Endothelial cell of umbilical vein (primary cell): ENCODE measurements at regions not wholly inside any gene's neighbourhood (a gene's known extent, or its start where the extent isn't known, plus 50 kb on each side); places are given as distances from the start of the nearest gene placed in this dataset.

Source experiments
- BruUV-seq: library from RNA; stranded (reverse); fragments of 400-500 nt; replicated peaks from 2 replicates; lab custom pipeline; 2021; lab: Mats Ljungman, UMichigan
- CTCF ChIA-PET: fragments of 300-600, 350-600 bp; sonication (Branson Sonifier 250); formaldehyde crosslinking; loops from one replicate; lab custom pipeline; 2021; ENCODE audit warnings: antibody characterized with exemption, inconsistent platforms; lab: Charles Lee
- POLR2A ChIA-PET: fragments of 300-600, 350-600 bp; sonication (Branson Sonifier 250); formaldehyde crosslinking; loops from one replicate; lab custom pipeline; 2021; ENCODE audit warnings: antibody characterized with exemption, inconsistent platforms; lab: Charles Lee
- DNase-seq: peaks from one replicate; pipeline ENCODE4 v3.0.0-alpha.2; 2011; ENCODE audit warnings: low read depth, low spot score
- FAIRE-seq: peaks from 2 replicates; lab custom pipeline; 2011; peaks lifted over from hg19 to GRCh38; lab: Jason Lieb, UNC
- H2AFZ ChIP-seq: 2 replicates; pipeline ENCODE4 v1.6.0; 2012; ENCODE audit warnings: low read depth, low read length, control low read depth, inconsistent platforms
- H3K27ac ChIP-seq: 2 replicates; pipeline ENCODE4 v1.5.1; 2011; ENCODE audit warnings: low read depth, mild to moderate bottlenecking, control low read depth, low read length, moderate library complexity; ENCODE audit not compliant: insufficient read depth
- H3K27me3 ChIP-seq, 2 experiments: 2 replicates each; pipeline versions ENCODE4 v1.6.0 to v1.6.1; 2011; ENCODE audit warnings: low read length in 2 of 2, mixed read lengths in 1 of 2; ENCODE audit not compliant: control insufficient read depth in 2 of 2, insufficient read depth in 2 of 2
- H3K36me3 ChIP-seq, 2 experiments: 2 replicates in 1 of 2; 3 replicates in 1 of 2; pipeline ENCODE4 v1.5.1; 2011; ENCODE audit warnings: low read length in 2 of 2, mild to moderate bottlenecking in 1 of 2, moderate library complexity in 1 of 2; ENCODE audit not compliant: control insufficient read depth in 2 of 2, insufficient read depth in 2 of 2; ENCODE audit errors: extremely low read depth in 1 of 2
- H3K4me1 ChIP-seq: 3 replicates; pipeline ENCODE4 v1.5.1; 2011; ENCODE audit warnings: mild to moderate bottlenecking, low read length; ENCODE audit not compliant: control insufficient read depth, insufficient read depth; ENCODE audit errors: extremely low read depth
- H3K4me2 ChIP-seq: 2 replicates; pipeline ENCODE4 v1.6.1; 2011; ENCODE audit warnings: low read length, control low read depth, mixed read lengths; ENCODE audit not compliant: insufficient read depth
- H3K4me3 ChIP-seq, 3 experiments: fragments of 200-600 bp in 1 of 3; sonication (generic), shearing (Covaris generic) in 1 of 3; replicated peaks in 1 of 3; 2 replicates each; pipeline ENCODE4 v1.5.1; 2011 to 2016; ENCODE audit warnings: control low read depth in 3 of 3, low read length in 3 of 3, mild to moderate bottlenecking in 2 of 3, inconsistent platforms in 1 of 3, low read depth in 1 of 3, moderate library complexity in 1 of 3; ENCODE audit not compliant: insufficient read depth in 1 of 3
- H3K79me2 ChIP-seq: 2 replicates; pipeline ENCODE4 v1.6.0; 2012; ENCODE audit warnings: low read length, inconsistent platforms; ENCODE audit not compliant: control insufficient read depth, insufficient read depth
- H3K9ac ChIP-seq: replicated peaks from 2 replicates; pipeline ENCODE3; 2011; ENCODE audit warnings: low read length, control low read depth; ENCODE audit not compliant: insufficient read depth; ENCODE audit errors: extremely low read depth
- H3K9me1 ChIP-seq: replicated peaks from 3 replicates; pipeline ENCODE4 v1.6.0; 2011; ENCODE audit warnings: mild to moderate bottlenecking, low read length; ENCODE audit not compliant: control insufficient read depth, insufficient read depth; ENCODE audit errors: extremely low read depth
- H3K9me3 ChIP-seq: replicated peaks from 2 replicates; pipeline ENCODE4 v1.5.1; 2012; ENCODE audit warnings: low read length, inconsistent platforms; ENCODE audit not compliant: control insufficient read depth, insufficient read depth
- H4K20me1 ChIP-seq: replicated peaks from 2 replicates; pipeline ENCODE3; 2011; ENCODE audit warnings: mild to moderate bottlenecking, low read length; ENCODE audit not compliant: control insufficient read depth, insufficient read depth; ENCODE audit errors: extremely low read depth
- CTCF ChIP-seq, 2 donors: IDR thresholded peaks; 1 replicate in 1 of 2; 2 replicates in 1 of 2; pipeline ENCODE4 v1.5.1; 2011; ENCODE audit warnings: low read length in 2 of 2, mild to moderate bottlenecking in 2 of 2, moderate library complexity in 2 of 2, control low read depth in 1 of 2, inconsistent platforms in 1 of 2, low read depth in 1 of 2; ENCODE audit not compliant: insufficient read depth in 1 of 2; ENCODE audit errors: extremely low read depth in 1 of 2
- EZH2 ChIP-seq: IDR thresholded peaks from 2 replicates; pipeline ENCODE4 v1.6.1; 2012; ENCODE audit warnings: borderline replicate concordance, low read depth, mild to moderate bottlenecking, moderate library complexity, low read length, inconsistent platforms; ENCODE audit not compliant: severe bottlenecking
- FOS ChIP-seq: IDR thresholded peaks from 2 replicates; pipeline ENCODE4 v1.6.1; 2011; ENCODE audit warnings: mild to moderate bottlenecking, low read length, moderate library complexity, borderline replicate concordance; ENCODE audit not compliant: insufficient read depth
- GATA2 ChIP-seq: IDR thresholded peaks from 2 replicates; pipeline ENCODE4 v1.7.0; 2011; ENCODE audit warnings: low read depth, mild to moderate bottlenecking, moderate library complexity, mixed read lengths, low read length; ENCODE audit not compliant: insufficient read length, insufficient read depth
- JUN ChIP-seq: IDR thresholded peaks from 2 replicates; pipeline ENCODE4 v1.6.1; 2011; ENCODE audit warnings: borderline replicate concordance, low read depth; ENCODE audit not compliant: insufficient read length, insufficient read depth
- MAX ChIP-seq: IDR thresholded peaks from 2 replicates; pipeline ENCODE4 v1.6.1; 2011; ENCODE audit not compliant: insufficient read depth, insufficient read length
- MYC ChIP-seq: IDR thresholded peaks from one replicate; pipeline ENCODE4 v1.6.1; 2011; ENCODE audit warnings: mild to moderate bottlenecking, low read depth, low read length
- POLR2A ChIP-seq: IDR thresholded peaks from 2 replicates; pipeline ENCODE4 v1.6.1; 2012; ENCODE audit warnings: low read depth, mild to moderate bottlenecking, control low read depth, low read length
- POLR2AphosphoS5 ChIP-seq: IDR thresholded peaks from 2 replicates; pipeline ENCODE4 v1.6.1; 2012; ENCODE audit warnings: low read depth, mild to moderate bottlenecking, control low read depth, low read length, moderate library complexity; ENCODE audit not compliant: insufficient read depth
- dilution Hi-C: fragments of 300-500 bp; cut with MboI; formaldehyde crosslinking; loops from one replicate; pipeline ENCODE4 v1.15.0; 2019; ENCODE audit warnings: low sequenced_read_pairs; ENCODE audit not compliant: extremely low pct_ligation_motif_present
- intact Hi-C: fragments of 100-400 bp; cut with micrococcal nuclease; formaldehyde crosslinking; loops from one replicate; pipeline ENCODE4 v1.10.0; 2022

- Histone ChIP-seq H3K9ac (no peak overlapping the region), H2AFZ (no peak overlapping the region), H3K4me1 (no peaks in the 10 kb centered on the region), H3K27me3 (no peaks in the 10 kb centered on the region), H3K27ac (no peak overlapping the region), H3K79me2 (no peaks in the 10 kb centered on the region), H3K4me2 (no peak overlapping the region), H3K4me3 (no peak overlapping the region), H3K36me3 (no peaks in the 10 kb centered on the region), H3K9me3 (no peaks in the 10 kb centered on the region), H4K20me1 (no peaks in the 10 kb centered on the region), H3K9me1 (no peaks in the 10 kb centered on the region)
- TF ChIP-seq MAX = no peak
- no peak for TF ChIP-seq GATA2
- TF ChIP-seq JUN = no peak
- TF ChIP-seq MYC = no peak
- TF ChIP-seq POLR2A = no peak
- no peak for TF ChIP-seq FOS
- intact Hi-C loops (no loop called here), dilution Hi-C loops (no loop called here)
- no TSS peak for BruUV-seq
- ChIA-PET CTCF (interaction anchor here (1.1 to 1.9 kb wide), 3 partner anchors 9 to 253 kb away, joined by 3 to 5 read pairs (median 3); no protein-coding TSS in a partner anchor), POLR2A (no interaction called here)
- no peak for DNase-seq
- no peak for FAIRE-seq
Observed at GRCh38 chr14:89658977-89659670, 242.1 kb upstream of the FOXN3 start.

- FAIRE-seq = no peak
- DNase-seq = no peak
- Histone ChIP-seq H4K20me1 (no peaks in the 10 kb centered on the region), H3K9me3 (no peaks in the 10 kb centered on the region), H3K27ac (no peak overlapping the region), H3K4me3 (no peak overlapping the region), H3K4me1 (no peaks in the 10 kb centered on the region), H2AFZ (no peak overlapping the region), H3K27me3 (no peaks in the 10 kb centered on the region), H3K4me2 (no peak overlapping the region), H3K36me3 (no peaks in the 10 kb centered on the region), H3K9me1 (no peaks in the 10 kb centered on the region), H3K9ac (no peak overlapping the region), H3K79me2 (no peaks in the 10 kb centered on the region)
- TF ChIP-seq FOS = no peak
- no peak for TF ChIP-seq CTCF (IDR thresholded peaks at IDR 0.05; ENCODE audit: extremely low read depth in 1 of 2, insufficient read depth in 1 of 2, low read depth in 1 of 2, low read length in 2 of 2)
- TF ChIP-seq JUN = no peak
- no peak for TF ChIP-seq EZH2
- no peak for TF ChIP-seq POLR2A
- TF ChIP-seq MYC = no peak
- no peak for TF ChIP-seq GATA2
- no peak for TF ChIP-seq POLR2AphosphoS5
- TF ChIP-seq MAX = no peak
- ChIA-PET CTCF (interaction anchor here (1.3 kb wide), 1 partner anchor 10 kb away, joined by 3 read pairs; no protein-coding TSS in a partner anchor), POLR2A (interaction anchor here (0.7 kb wide), 1 partner anchor 481 kb away, joined by 3 read pairs; no protein-coding TSS in a partner anchor)
- dilution Hi-C loops = no loop called here
- no TSS peak for BruUV-seq
- intact Hi-C loops = no loop called here
Observed at GRCh38 chr14:89657014-89657413, 240.0 kb upstream of the FOXN3 start.
